Stomach (tissue), 8 donors: ENCODE measurements at regions not wholly inside any gene's neighbourhood (a gene's known extent, or its start where the extent isn't known, plus 50 kb on each side); places are given as distances from the start of the nearest gene placed in this dataset.
A peak's percentile ranks its signal among the peaks of the same experiment; 100 is the strongest.

ENCODE experiments used
- DNase-seq, 2 donors: peaks; one replicate each; pipeline versions ENCODE4 v3.0.0 to v3.0.0-alpha.2; 2013 to 2019
- H3K27ac ChIP-seq, 5 donors: fragments of 200-600 bp in 4 of 5; sonication (generic) in 4 of 5; one replicate each; pipeline ENCODE4 v1.5.1; 2013 to 2019; ENCODE audit warnings: mild to moderate bottlenecking in 1 of 5, moderate library complexity in 1 of 5
- H3K27me3 ChIP-seq, 3 donors: fragments of 200-600 bp; sonication (generic); one replicate each; pipeline ENCODE4 v1.5.1; 2017 to 2019; ENCODE audit warnings: mixed run types in 1 of 3
- H3K36me3 ChIP-seq, 4 donors: fragments of 200-600 bp; sonication (generic); 1 replicate in 3 of 4; 2 replicates in 1 of 4; pipeline ENCODE4 v1.5.1; 2016 to 2019
- H3K4me1 ChIP-seq, 4 donors: fragments of 200-600 bp; sonication (generic); one replicate each; pipeline ENCODE4 v1.5.1; 2016 to 2019
- H3K4me3 ChIP-seq, 4 donors: fragments of 200-600 bp; sonication (generic) in 3 of 4; one replicate each; pipeline ENCODE4 v1.5.1; 2016 to 2019; ENCODE audit warnings: mild to moderate bottlenecking in 1 of 4
- H3K9me3 ChIP-seq, 4 donors: fragments of 200-600 bp; sonication (generic); one replicate each; pipeline ENCODE4 v1.5.1; 2016 to 2019
- CTCF ChIP-seq, 7 experiments: fragments of 450-650 bp in 4 of 7; fragments of 200-600 bp in 3 of 7; sonication (generic) in 3 of 7; IDR thresholded peaks; one replicate each; pipeline ENCODE4 v1.5.1; 2016 to 2019; ENCODE audit warnings: antibody characterized with exemption in 7 of 7, control low read depth in 2 of 7, mild to moderate bottlenecking in 1 of 7
- EP300 ChIP-seq: sonication (generic); formaldehyde crosslinking; IDR thresholded peaks from one replicate; pipeline ENCODE4 v1.6.1; 2017; ENCODE audit warnings: antibody characterized with exemption
- POLR2A ChIP-seq, 4 donors: fragments of 450-650 bp; IDR thresholded peaks; one replicate each; pipeline ENCODE4 v1.6.1; 2016; ENCODE audit warnings: antibody characterized with exemption in 4 of 4, control low read depth in 2 of 4, mild to moderate bottlenecking in 1 of 4, moderate library complexity in 1 of 4
- POLR2AphosphoS5 ChIP-seq, 3 donors: sonication (generic); formaldehyde crosslinking; IDR thresholded peaks; one replicate each; pipeline ENCODE4 v1.6.1; 2016; ENCODE audit warnings: antibody characterized with exemption in 3 of 3
- WGBS, 5 donors: extraction: QIAGEN DNeasy Blood & Tissue Kit in 3 of 5; methylation state at CpG; one replicate each; pipeline versions ENCODE4 v1.1.5 to v1.1.7; 2013 to 2018; 5-methylcytosine and 5-hydroxymethylcytosine counted together
- intact Hi-C: fragments of 100-400 bp; cut with DNase I; formaldehyde crosslinking; loops from one replicate; pipeline ENCODE4 v1.15.1; 2023; ENCODE audit warnings: low total_unique reads
- donor health status: healthy with polysubstance abuse.
- donor health status: Bipolar disorder and iron deficiency.
- donor health status: healthy.

GRCh38 chr4:38392223-38392855 is 271.7 kb upstream of the KLF3 start:
- no peaks in the 10 kb centered on the region for H3K27me3 ChIP-seq
- H3K36me3 ChIP-seq, result no peaks in the 10 kb centered on the region
- peaks cover 5 to 22% (median 14%) of the 10 kb centered on the region in 4 donors for H3K4me1 ChIP-seq
- no peak overlapping the region for H3K27ac ChIP-seq
- no peak overlapping the region for H3K4me3 ChIP-seq
- DNase-seq, result no peak
- no peak for TF ChIP-seq POLR2AphosphoS5 (IDR thresholded peaks at IDR 0.05)
- no peak for TF ChIP-seq CTCF (IDR thresholded peaks at IDR 0.05)
- no peak for TF ChIP-seq EP300
- no peak for TF ChIP-seq POLR2A (IDR thresholded peaks at IDR 0.05)
- WGBS, 5 donors, result 92 to 100% (median 94%) methylated on average over 1 of the region's 1 CpG
- intact Hi-C loops, result no loop called here
- H3K9me3 ChIP-seq, result peaks cover 0 to 20% (median 10%) of the 10 kb centered on the region in 4 donors

- WGBS, 5 donors, result 35 to 62% (median 50%) methylated on average over 3 of the region's 3 CpGs
- DNase-seq, result no peak
- H3K27me3 ChIP-seq, result no peaks in the 10 kb centered on the region
- H3K4me3 ChIP-seq, result no peak overlapping the region
- peaks cover 0 to 16% (median 9%) of the 10 kb centered on the region in 4 donors for H3K4me1 ChIP-seq
- no peaks in the 10 kb centered on the region for H3K36me3 ChIP-seq
- TF ChIP-seq EP300 (no peak), CTCF (IDR thresholded peaks at IDR 0.05) (no peak), POLR2A (IDR thresholded peaks at IDR 0.05) (no peak)
- no peak overlapping the region for H3K27ac ChIP-seq
- H3K9me3 ChIP-seq, result peaks cover 0 to 18% (median 10%) of the 10 kb centered on the region in 4 donors
- intact Hi-C loops, result no loop called here
Measured at GRCh38 chr4:38396091-38396490, 267.9 kb upstream of the KLF3 start.

- H3K4me3 ChIP-seq, result no peak overlapping the region
- H3K4me1 ChIP-seq, result peaks cover 0 to 16% (median 9%) of the 10 kb centered on the region in 4 donors
- peak overlapping the region in 2 of 5 donors; percentile 50 to 51 for H3K27ac ChIP-seq
- H3K36me3 ChIP-seq, result no peaks in the 10 kb centered on the region
- TF ChIP-seq CTCF (IDR thresholded peaks at IDR 0.05) (no peak), POLR2A (IDR thresholded peaks at IDR 0.05) (no peak), POLR2AphosphoS5 (IDR thresholded peaks at IDR 0.05) (no peak), EP300 (no peak)
- WGBS, 5 donors, result 29 to 55% (median 40%) methylated on average over 4 of the region's 4 CpGs
- no peaks in the 10 kb centered on the region for H3K27me3 ChIP-seq
- H3K9me3 ChIP-seq, result peaks cover 0 to 9% (median 8%) of the 10 kb centered on the region in 4 donors
- peak in 1 of 2 donors; percentile 74 for DNase-seq
- intact Hi-C loops, result no loop called here
Measured at GRCh38 chr4:38396845-38397547, 267.0 kb upstream of the KLF3 start.

GRCh38 chr4:38400946-38401345 is 263.1 kb upstream of the KLF3 start:
- no peaks in the 10 kb centered on the region for H3K9me3 ChIP-seq
- no peak for DNase-seq
- H3K36me3 ChIP-seq, result no peaks in the 10 kb centered on the region
- 80 to 95% (median 89%) methylated on average over 3 of the region's 3 CpGs for WGBS, 5 donors
- no peak overlapping the region for H3K27ac ChIP-seq
- H3K4me3 ChIP-seq, result no peak overlapping the region
- TF ChIP-seq CTCF (IDR thresholded peaks at IDR 0.05), result no peak
- no peak for TF ChIP-seq EP300
- TF ChIP-seq POLR2A (IDR thresholded peaks at IDR 0.05), result no peak
- TF ChIP-seq POLR2AphosphoS5 (IDR thresholded peaks at IDR 0.05), result no peak
- peaks cover 0 to 16% (median 9%) of the 10 kb centered on the region in 4 donors for H3K4me1 ChIP-seq
- H3K27me3 ChIP-seq, result no peaks in the 10 kb centered on the region
- intact Hi-C loops, result no loop called here
